ENCODE measurements at regions not wholly inside any gene's neighbourhood (a gene's known extent, or its start where the extent isn't known, plus 50 kb on each side); places are given as distances from the start of the nearest gene placed in this dataset.
"Not testable (repeated sequence)": the region's sequence is repeated elsewhere in the genome, so short reads cannot be mapped to it uniquely, and the experiment has no call there.

DNA sequence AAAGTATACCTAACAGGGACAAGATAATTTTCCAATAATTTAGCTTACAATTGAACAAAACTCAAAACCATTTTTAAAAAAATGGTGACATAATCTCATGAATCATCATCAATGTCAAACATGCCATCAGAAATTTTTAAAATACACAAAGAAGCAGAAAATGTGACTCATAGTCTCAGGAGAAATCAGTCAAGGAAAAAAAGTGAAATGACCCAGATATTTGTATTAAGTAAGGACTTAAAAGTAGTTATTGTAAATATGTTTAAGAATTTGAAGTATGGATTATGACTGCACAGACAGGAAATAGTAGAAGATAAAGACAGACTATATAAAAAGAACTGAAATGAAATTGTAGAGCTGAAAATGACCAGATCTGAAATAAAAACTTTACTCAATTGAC lies 473.9 kb upstream of the SYT4 start:
- DNase-seq = no peak

DNA sequence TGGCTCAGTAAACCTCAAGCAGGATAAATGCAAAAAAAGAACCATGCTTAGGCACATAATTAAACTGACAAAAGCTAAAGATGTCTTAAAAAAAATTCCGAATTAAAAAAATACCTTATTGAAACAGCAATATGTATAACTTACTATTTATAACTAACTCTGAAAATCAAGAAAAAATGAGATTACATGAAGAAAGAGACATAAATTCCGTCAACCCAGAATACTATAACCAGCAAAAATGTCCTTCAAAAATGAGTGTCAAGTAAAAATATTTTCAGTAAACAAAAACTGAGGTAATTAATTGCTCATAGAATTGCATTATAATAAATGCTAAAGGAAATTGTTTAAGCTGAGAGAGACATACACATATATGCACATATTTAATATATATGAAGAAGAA lies 474.5 kb upstream of the SYT4 start:
- no peak for DNase-seq

DNA sequence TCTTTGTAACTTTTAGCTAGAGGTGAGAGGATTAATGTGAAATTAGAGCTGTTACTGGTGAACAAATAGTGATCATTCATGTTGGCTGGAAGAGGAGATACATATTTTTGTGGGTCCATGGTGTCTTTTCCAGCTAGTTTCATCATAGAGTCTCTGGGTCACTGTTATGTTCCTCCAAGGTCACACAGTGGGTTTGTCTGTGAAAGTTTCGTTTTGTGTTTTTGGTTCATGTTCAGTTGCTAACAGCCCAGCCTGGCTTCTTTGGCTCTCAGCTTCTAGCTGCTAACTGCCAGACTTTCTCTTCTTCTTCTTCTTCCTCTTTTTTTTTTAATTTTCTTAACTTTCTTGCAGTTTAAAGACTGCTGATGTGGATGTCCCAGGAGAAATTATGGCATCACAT lies 480.0 kb upstream of the SYT4 start:
- no peak for DNase-seq

DNA sequence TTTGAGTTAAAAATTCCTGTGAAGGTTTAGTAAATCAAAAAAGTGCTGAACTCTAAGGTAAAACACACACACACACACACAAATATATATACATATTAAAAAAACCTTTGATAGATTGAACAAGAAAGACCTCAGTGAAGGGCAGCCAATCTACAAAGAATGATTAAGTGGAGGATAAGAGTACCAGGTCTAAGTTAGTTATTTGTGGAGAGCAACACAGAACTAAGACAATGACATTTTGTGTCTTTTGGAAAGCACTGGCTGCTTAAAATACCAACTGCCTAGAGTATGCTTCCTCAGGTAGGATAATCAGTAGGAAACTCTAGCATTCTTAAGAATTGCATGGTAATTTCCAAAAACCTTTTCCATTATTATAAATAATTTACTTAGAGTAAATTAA lies 481.4 kb upstream of the SYT4 start:
- no peak for DNase-seq

DNA sequence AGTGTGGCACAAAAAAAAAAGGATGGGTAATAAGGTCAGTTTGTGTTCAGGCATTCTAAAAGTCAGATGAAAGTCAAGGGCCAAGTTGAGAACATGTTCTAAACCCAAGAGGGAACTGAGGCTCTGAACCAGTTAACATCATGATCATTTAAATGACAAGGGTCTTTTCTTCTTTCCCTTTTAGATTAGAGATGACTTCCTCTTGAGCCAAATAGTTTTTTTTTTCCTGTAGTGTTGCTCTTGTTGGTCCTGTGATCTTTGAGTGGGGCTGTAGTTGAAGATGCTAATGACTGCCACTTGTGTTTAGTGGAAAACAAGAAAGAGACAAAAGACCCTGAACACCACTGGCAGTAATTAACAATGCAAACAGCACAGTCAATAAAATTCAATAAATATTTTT lies 482.7 kb upstream of the SYT4 start:
- no peak for DNase-seq

DNA sequence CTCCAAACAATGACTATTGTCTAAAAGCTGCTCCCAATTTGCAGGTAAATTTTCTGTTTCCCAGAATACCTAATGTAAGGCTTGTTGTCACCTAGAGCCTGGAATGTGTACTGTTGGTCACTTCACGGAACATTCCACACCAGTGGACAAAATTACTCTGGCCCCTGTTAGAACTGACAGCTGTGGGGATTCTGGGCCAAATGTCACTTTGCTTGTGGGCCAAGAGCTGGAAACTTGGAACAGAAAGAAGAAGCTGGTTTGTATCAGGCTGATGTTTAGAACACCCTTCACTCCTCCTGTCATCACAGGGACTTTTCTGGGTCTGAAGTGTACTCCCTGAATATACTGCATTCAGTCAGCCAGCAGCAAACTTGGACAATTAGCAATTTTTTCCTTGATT lies 495.6 kb upstream of the SYT4 start:
- no peak for DNase-seq

DNA sequence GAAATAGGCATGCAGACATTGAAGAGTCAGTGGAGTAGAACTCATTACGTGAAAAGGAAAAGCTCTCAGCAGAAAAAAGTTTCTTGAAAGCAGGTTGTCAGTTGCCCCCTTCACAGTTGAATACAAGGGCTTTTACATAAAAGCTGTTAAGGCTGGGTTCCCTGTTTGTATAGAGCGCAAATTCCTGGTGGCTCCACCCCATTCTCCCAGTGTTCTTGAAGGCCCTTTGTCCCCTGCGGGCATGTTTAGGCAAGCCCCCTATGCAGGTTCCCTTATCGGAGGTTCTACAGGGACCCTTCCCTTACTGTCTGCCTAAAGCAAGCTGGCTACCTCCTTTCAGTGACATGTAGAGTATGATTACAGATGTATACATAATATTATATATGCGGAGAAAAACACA lies 497.2 kb upstream of the SYT4 start:
- no peak for DNase-seq

DNA sequence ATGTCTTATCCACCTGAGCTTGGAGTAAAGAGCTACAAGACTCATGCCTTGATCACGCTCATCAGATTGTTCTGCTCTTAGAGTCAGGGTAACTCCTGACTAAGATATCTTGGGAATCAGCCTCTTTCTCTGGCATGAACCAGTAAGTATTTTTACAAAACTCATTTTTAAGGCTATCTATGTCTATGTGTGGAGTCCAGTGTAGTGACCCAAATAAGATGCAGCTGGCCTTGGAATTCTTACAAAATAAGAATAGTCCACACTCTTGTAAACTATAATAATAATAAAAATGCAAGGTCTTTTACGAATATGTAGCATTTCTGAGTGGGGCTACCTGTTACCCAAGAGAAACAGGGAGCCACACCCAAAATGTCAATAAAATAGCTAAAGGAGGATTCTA lies 498.3 kb upstream of the SYT4 start:
- no peak for DNase-seq

DNA sequence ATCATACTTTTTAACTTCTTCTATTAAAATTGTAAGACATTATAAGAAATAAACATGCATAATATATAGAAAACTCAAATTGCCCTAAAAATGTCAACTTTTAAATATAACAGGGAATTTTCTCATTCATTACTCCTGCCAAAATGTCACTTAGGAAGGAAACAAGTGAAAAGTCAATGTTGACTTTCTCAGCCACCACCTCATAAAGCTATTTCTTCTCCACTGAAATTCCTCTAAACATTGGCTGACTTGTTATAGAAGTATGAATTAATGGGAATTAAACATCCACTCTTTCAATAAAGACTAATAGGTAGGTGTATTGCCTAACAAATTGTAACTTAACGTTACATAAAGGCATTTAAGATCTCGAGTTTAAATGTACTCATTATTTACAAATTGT lies 499.7 kb upstream of the SYT4 start:
- no peak for DNase-seq

DNA sequence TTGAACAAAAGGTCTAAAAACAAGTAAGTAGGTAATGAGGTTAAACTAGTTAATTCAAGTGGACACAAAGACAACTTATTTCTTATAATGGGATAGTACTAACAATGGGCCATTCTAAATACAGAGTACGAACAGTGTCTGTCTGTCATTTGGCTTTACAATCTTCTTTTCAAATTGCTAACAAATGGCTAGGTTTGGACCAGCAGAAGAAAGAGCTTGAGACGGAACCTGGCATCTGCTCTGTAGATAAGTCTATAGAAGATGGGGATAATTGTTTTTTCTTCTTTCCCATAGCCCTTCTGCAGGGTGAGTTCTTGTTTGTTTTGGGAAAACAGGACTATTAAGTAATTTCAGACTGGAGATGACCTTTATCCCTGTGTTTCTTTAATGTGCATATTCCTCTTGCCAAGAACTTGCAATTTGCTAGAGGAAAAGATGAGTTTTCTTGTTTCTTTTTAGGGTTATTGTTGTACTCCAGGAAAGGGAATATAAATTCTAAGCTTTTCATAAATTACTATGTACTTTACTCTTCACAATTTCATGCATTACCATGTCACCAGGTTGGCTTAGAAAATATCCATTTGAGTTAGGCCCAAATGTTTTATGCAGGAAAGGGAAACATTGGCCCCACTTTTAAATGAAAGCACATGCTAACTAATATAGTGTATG lies 500.5 kb upstream of the SYT4 start:
- DNase-seq = no peak

DNA sequence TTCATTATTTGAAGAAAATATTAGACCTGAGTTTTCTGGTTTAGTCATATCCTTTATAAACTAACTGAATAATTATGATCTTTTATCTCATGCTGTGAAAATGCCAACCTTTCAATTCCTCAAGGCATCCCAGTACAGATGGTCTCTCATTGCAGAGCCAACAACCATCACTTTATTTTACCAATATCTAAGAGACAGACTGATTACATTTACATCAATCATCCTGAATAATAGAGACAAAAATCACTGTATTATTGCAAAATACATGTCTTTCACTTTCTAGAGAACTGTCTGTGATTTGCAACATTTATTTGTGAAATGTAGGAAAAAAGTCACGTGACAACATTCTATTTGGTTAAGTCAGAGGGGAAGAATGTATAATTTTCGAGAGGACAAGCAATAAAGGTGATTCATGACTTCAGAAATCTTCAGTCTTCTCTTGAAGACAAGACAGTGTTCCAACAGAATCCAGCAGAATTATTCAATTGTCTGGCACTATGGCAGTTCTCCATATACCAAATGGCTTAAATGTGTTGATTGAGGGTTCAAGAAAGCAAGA lies 503.6 kb upstream of the SYT4 start:
- DNase-seq = no peak

DNA sequence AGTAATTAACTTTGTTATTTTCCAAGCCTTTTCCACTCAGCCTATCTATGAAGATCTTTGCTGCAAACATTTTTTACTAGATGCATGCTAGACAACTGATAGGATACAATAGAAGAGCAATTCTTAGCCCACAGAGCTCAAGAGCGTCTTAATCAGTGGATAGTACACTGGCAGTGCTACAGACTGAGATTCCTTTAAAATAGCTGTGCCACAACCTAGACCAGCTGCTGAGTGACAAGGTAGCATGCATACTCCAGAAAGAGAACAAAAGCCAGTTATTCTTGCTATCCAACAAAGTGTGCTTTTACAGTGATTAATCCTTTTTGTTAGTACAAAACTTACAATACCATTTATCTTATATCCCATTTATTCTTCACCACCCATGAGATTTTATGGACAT lies 507.9 kb upstream of the SYT4 start:
- no peak for DNase-seq

DNA sequence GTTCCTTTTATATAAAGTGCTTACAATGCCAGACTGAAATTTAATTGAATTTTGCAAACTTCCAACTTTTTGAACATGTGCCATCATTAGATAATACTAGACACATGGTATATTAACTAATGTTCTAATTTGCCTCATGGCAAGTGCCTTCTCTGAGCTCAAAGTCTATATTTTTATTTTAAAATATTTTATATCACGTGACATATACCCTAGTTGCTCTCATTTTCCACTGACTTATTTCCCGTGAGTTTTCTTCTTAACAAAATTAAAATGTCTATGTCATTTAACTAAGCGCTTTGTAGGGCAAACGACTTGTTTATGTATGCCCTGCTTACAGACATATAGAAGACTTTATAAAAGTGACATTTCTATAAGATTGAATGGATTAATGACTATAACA lies 509.6 kb upstream of the SYT4 start:
- no peak for DNase-seq

DNA sequence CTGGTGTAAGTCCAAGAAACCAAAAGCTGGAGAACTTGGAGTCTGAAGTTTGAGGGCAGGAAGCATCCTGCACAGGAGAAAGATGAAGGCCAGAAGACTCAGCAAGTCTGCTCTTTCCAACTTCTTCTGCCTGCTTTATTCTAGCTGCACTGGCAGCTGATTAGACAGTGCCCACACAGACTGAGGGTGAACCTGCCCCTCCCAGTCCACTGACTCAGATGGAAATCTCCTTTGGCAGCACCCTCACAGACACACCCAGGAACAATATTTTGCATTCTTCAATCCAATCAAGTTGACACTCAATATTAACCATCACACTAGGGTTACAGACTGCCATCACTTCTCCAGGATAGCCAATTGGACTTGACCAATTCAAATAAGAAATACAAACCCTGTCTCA lies 510.4 kb upstream of the SYT4 start:
- DNase-seq = not testable (repeated sequence)

DNA sequence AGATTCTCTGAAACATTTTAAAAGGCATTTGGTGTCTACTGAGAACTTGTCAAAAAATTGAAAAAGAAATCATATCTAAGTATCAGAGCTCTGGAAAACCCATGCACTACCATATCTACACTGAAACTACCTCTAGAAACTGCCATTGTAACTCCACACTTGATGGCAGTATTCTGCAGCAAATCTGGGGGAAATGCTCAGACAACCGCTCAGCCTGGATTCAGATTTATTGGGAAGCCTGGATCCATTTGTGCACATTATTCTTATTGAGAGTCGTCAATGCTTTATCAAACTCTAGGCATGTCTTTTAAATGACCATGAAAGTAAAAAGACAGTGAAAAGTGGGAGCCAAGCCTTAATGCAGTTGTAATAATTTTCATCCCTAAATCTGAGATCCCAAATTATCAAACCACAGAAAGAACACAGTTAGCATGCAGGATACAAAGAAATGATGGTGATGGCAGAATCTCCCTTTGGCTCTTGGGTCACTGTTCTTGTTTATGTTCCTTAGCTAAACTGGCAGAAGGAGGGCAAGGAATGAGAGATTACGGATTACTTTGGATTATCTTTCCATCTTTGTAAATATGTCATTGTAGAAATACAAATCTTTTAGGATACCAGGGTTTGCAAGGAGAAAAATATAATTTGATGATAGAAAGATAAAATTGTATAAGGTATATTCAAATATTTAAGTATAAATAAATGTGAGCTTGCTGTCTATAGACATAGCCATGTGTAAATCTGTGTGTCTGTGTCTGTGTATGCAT lies 512.1 kb upstream of the SYT4 start:
- DNase-seq = no peak

DNA sequence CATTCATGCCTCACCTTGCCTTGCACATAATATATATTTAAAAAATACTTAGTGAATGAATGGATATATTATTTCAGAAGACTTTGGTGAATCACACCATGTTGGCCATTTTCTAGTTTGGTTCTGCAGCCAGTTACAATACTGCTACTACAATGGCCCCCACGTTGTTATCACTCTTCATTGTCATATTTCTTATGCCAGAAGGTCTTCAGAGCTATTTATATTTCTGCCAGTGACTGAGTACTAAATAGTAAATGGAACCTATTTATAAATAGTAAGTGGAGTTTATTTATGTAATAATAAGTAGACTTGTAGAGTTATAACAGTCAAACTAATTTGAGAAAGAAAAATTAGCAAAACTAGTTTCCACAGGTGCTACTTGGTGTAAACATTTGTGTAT lies 516.6 kb upstream of the SYT4 start:
- no peak for DNase-seq

DNA sequence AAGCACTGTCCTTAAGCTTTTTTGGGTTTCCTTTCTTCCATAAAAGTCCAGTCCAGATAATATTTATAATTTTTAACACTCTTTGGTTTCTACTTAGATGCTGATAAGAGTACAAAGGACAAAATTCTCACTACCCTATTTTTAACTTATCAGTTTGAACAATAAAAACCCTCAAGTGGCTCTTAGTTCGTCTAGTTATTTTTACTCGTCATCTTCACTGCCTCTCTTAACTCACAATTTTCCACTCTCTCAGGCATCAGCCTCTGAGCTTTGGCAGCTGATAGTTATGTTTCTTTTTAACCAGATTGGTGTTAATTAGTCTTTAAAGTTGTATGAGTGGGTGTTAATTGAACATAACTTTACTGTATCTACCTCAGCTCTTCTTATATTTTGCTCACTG lies 517.1 kb upstream of the SYT4 start:
- DNase-seq = no peak

DNA sequence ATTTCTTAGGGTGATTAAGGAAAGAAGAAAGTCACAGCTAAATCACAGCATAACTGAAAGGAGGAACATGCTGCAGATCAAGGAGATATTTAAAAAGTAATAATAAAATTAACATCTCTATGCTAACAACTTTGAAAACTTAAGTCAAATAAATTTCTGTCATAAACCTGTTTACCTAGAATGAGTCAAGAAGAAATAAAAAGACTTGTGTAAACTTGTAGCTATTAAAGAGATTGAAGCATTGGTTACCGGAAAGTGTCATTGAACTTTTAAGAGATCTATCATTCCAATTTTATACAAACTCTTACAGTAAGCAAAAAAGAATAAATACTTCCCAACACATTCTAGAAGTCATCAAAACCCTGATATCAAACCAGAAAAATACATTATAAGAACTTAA lies 520.1 kb upstream of the SYT4 start:
- DNase-seq = no peak

DNA sequence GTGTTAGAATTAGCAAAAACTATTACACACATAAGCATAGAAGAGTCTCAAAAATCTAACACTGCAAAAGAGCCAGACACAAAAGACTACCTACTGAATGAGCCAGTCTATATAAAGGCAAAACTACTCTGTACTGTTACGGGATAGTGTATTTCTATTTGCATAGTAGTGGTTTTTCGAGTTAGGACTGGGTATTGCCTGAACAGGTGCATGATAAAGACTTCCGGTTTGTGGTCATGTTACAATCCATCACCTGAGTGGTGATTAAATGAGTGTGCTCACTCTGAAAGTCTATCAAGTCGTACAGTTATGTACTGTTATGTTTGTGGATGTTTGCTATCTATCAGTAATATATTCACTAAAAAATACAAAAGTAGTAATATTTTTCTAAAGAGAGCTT lies 523.3 kb upstream of the SYT4 start:
- DNase-seq = no peak

DNA sequence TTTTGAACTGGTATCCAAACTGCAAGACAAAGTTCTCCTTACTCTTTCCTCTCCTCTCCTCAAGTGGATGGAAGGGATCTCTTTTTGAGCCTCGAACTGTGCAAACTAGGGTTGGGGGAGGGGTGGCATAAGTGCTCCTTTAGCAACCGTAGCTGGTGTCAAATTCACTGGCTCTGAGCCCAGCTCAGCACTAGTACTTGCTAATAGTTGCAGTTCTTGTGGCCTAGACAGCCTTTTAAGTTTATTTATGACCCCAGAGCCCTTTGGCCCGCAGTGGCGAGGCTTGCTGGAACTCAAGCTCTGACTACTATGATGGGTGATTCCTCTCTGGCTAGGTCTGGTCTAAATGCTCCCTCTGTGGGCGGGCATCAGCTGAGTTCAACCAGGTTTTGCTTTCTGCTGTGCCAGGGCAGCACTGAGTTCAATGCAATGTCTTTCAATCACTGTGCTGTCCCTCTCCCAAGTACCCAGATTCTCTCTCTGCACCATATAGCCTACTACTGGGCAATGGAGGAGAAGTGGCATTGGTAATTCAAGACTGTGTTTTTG lies 528.4 kb upstream of the SYT4 start:
- DNase-seq = no peak

DNA sequence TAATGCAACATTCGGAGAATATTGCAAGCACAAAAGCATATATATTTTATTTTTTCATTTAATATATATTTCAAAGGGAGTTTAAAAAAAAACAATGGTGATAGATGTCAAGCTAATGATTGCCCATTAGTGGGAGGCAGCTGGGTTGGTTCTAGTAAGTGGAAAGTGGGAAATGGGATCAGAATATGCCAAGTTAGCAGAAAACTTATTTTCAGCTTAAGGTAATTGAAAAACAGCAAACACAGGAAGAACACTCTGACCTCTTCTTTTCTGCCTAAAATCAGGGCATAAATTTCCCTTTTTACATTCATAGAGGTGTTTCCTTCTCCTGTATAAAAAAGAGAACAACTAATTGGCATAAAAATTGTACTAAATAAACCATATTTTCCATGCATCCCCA lies 535.3 kb upstream of the SYT4 start:
- DNase-seq = no peak

DNA sequence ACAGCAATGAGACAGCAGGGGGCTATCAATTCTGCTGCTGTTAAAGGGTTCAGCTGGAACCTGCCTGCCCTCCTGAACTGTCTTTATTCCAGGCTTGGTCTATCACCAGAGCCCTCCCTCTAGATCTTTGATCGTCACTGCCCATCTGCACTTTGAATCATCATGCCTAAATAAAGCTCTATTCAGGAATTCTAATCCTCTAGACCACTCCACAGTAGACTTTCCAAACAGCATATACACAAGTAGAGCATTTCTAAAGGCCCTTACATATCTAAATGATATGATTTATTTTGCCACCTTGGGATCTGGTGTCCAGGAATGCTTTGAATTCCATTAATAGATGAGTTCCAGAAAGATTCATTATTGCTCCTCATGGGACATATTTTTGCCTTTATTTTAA lies 542.1 kb upstream of the SYT4 start:
- no peak for DNase-seq

DNA sequence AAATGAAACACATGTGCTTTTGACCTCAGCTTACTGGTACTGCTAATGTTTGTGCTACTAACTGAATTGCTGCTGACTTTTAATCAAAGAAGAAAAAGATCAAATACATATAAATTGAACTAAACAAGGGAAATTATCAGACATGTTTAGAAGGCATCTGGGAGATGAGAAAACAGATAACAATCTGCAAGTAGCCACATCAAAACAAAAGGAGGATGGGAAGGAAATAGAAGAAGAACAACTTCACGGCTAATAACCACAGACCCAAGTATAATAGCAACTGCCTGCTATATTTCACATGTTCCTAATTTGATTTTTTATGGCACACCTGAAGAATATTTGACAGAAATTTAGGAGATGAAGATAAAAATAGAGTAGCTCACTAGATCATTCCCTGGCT lies 542.6 kb upstream of the SYT4 start:
- DNase-seq = no peak

DNA sequence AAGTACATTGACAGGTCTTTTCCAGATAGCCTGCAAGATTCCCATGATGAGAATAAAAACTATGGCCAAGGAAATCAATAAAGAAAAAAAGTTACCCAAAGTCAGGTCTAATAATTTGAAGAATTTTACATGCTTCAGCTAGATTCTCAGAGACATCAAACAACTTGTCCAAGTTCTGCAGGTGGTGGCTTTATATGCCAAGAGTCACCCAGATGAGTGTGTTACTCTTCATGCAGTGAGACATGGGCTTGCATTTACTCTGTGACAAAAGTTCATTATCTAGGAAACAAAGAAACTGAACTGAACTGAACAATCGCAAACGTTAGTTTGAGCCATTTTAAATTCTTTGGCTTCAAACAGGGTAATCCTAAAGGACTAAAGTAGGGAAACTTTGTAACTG lies 548.5 kb upstream of the SYT4 start:
- no peak for DNase-seq

DNA sequence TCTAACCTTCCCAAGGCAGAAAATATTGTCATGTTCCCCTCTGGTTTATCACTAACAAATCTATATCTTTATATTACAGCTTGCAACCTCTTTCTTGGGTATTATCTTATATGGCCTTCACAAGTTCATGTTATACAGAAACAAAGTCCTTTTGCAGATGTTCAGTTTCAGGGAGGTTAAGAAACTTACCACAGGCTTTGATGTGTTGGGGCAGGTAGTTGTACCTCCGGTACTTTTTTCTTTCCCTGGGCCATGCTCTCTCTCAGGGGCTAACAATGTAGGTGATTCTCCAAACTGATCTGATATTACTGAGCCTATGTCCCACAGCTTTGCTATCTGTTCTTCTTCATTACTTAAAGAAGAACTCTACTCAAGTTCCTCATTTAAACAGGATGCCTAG lies 548.9 kb upstream of the SYT4 start:
- DNase-seq = no peak
